ENCODE measurements at regions not wholly inside any gene's neighbourhood (a gene's known extent, or its start where the extent isn't known, plus 50 kb on each side); places are given as distances from the start of the nearest gene placed in this dataset.

DNA sequence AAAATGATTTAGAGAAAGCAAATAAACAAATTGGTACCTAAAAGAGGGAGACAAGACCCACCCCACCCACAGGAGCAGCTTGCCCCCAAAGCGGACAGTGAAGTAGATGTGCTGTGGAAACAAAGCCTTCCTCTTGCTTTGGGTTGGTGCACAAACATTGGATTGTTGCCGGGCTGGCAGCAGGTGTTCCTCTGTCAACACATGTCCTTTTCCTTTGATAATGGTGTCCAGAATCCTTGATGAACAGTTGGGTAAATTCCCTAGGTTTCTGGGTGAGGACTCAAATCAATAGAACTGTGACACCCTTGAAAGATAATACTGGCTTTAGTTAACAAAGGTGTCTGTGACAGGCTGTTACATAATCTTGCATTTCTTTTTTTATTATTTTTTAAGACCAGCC lies 311.8 kb downstream of the SPRY2 start:
- ChIA-PET RAD21 (ENCODE audit: low non-redundant PET in 1 of 2, low total read pairs in 2 of 2, uncharacterized antibody in 2 of 2, unreplicated experiment in 2 of 2) (no interaction called here), POLR2A (no interaction called here), CTCF (no interaction called here)
- H4K20me1 ChIP-seq (ENCODE audit: insufficient read depth) = no peaks in the 10 kb centered on the region
- intact Hi-C loops (cut with micrococcal nuclease) = no loop called here
- no peaks in the 10 kb centered on the region for H3K27me3 ChIP-seq (ENCODE audit: insufficient read depth, low read length)
- no peak overlapping the region for H3K4me2 ChIP-seq (ENCODE audit: low read length)
- no peak for TF ChIP-seq SP1 (IDR thresholded peaks at IDR 0.05; ENCODE audit: low read depth)
- H3K4me1 ChIP-seq (ENCODE audit: control insufficient read depth in 1 of 2, insufficient read depth in 2 of 2, low read length in 2 of 2) = peaks cover 0 to 6% of the 10 kb centered on the region in 2 experiments; a peak in 1 of 4 replicates
- no peaks in the 10 kb centered on the region for H3K79me2 ChIP-seq (ENCODE audit: insufficient read depth, low read length)
- H3K36me3 ChIP-seq (ENCODE audit: control insufficient read depth in 1 of 2, insufficient read depth in 2 of 2, low read length in 2 of 2) = no peaks in the 10 kb centered on the region
- no peaks in the 10 kb centered on the region for H3K9me2 ChIP-seq (ENCODE audit: insufficient read depth)
- ATAC-seq (no peak), DNase-seq (ENCODE audit: low read depth, low spot score) (no peak)
- no TSS peak for BruUV-seq (replicated peaks)
- H3K27ac ChIP-seq (ENCODE audit: low read depth, low read length) = no peak overlapping the region
- H2AFZ ChIP-seq (ENCODE audit: low read depth, low read length, poor library complexity, severe bottlenecking) = no peak overlapping the region
- no peaks in the 10 kb centered on the region; a peak in 1 of 4 replicates for H3K9me3 ChIP-seq (ENCODE audit: control insufficient read depth in 1 of 2, insufficient read depth in 1 of 2, low read depth in 1 of 2, low read length in 2 of 2)
- H3K9ac ChIP-seq (ENCODE audit: low read length) = no peak overlapping the region
- H3K4me3 ChIP-seq (replicated peaks in 1 of 2; ENCODE audit: low read depth in 1 of 2, low read length in 2 of 2) = no peak overlapping the region

GRCh38 chr13:80022146-80022545 lies 318.8 kb downstream of the SPRY2 start:
- ChIA-PET CTCF (no interaction called here), RAD21 (ENCODE audit: low non-redundant PET in 1 of 2, low total read pairs in 2 of 2, uncharacterized antibody in 2 of 2, unreplicated experiment in 2 of 2) (no interaction called here), POLR2A (no interaction called here)
- Histone ChIP-seq H3K4me1 (ENCODE audit: control insufficient read depth in 1 of 2, insufficient read depth in 2 of 2, low read length in 2 of 2) (no peaks in the 10 kb centered on the region), H3K79me2 (ENCODE audit: insufficient read depth, low read length) (no peaks in the 10 kb centered on the region), H3K36me3 (ENCODE audit: control insufficient read depth in 1 of 2, insufficient read depth in 2 of 2, low read length in 2 of 2) (no peaks in the 10 kb centered on the region), H3K9me3 (ENCODE audit: control insufficient read depth in 1 of 2, insufficient read depth in 1 of 2, low read depth in 1 of 2, low read length in 2 of 2) (peaks cover 0 to 4% of the 10 kb centered on the region in 2 experiments; a peak in 1 of 4 replicates), H3K9me2 (ENCODE audit: insufficient read depth) (no peaks in the 10 kb centered on the region), H4K20me1 (ENCODE audit: insufficient read depth) (no peaks in the 10 kb centered on the region), H3K4me3 (replicated peaks in 1 of 2; ENCODE audit: low read depth in 1 of 2, low read length in 2 of 2) (no peak overlapping the region), H3K4me2 (ENCODE audit: low read length) (no peak overlapping the region), H3K27me3 (ENCODE audit: insufficient read depth, low read length) (no peaks in the 10 kb centered on the region), H3K9ac (ENCODE audit: low read length) (no peak overlapping the region), H2AFZ (ENCODE audit: low read depth, low read length, poor library complexity, severe bottlenecking) (no peak overlapping the region), H3K27ac (ENCODE audit: low read depth, low read length) (no peak overlapping the region)
- no peak for TF ChIP-seq ELF1 (IDR thresholded peaks at IDR 0.05; ENCODE audit: borderline replicate concordance, low read depth)
- TF ChIP-seq CEBPB (IDR thresholded peaks at IDR 0.05; ENCODE audit: low read depth) = no peak
- TF ChIP-seq, protein P1, sequence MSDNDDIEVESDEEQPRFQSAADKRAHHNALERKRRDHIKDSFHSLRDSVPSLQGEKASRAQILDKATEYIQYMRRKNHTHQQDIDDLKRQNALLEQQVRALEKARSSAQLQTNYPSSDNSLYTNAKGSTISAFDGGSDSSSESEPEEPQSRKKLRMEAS (IDR thresholded peaks at IDR 0.05) = no peak
- no peak for TF ChIP-seq CBX3 (IDR thresholded peaks at IDR 0.05; ENCODE audit: low read depth)
- TF ChIP-seq, protein P2, sequence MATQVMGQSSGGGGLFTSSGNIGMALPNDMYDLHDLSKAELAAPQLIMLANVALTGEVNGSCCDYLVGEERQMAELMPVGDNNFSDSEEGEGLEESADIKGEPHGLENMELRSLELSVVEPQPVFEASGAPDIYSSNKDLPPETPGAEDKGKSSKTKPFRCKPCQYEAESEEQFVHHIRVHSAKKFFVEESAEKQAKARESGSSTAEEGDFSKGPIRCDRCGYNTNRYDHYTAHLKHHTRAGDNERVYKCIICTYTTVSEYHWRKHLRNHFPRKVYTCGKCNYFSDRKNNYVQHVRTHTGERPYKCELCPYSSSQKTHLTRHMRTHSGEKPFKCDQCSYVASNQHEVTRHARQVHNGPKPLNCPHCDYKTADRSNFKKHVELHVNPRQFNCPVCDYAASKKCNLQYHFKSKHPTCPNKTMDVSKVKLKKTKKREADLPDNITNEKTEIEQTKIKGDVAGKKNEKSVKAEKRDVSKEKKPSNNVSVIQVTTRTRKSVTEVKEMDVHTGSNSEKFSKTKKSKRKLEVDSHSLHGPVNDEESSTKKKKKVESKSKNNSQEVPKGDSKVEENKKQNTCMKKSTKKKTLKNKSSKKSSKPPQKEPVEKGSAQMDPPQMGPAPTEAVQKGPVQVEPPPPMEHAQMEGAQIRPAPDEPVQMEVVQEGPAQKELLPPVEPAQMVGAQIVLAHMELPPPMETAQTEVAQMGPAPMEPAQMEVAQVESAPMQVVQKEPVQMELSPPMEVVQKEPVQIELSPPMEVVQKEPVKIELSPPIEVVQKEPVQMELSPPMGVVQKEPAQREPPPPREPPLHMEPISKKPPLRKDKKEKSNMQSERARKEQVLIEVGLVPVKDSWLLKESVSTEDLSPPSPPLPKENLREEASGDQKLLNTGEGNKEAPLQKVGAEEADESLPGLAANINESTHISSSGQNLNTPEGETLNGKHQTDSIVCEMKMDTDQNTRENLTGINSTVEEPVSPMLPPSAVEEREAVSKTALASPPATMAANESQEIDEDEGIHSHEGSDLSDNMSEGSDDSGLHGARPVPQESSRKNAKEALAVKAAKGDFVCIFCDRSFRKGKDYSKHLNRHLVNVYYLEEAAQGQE (IDR thresholded peaks at IDR 0.05; ENCODE audit: low read depth) = no peak
- TF ChIP-seq RAD21 (IDR thresholded peaks at IDR 0.05; ENCODE audit: low read depth) = no peak
- no peak for TF ChIP-seq EGR1 (IDR thresholded peaks at IDR 0.05; ENCODE audit: low read depth)
- no peak for TF ChIP-seq EZH2phosphoT487 (IDR thresholded peaks at IDR 0.05; ENCODE audit: borderline replicate concordance)
- no peak for TF ChIP-seq POLR2A (IDR thresholded peaks at IDR 0.05; ENCODE audit: borderline replicate concordance, extremely low read depth, insufficient read depth, insufficient read length)
- no peak for TF ChIP-seq TCF7L2 (IDR thresholded peaks at IDR 0.05; ENCODE audit: borderline replicate concordance, extremely low read depth, insufficient read depth, insufficient read length)
- no peak for TF ChIP-seq ZFX (IDR thresholded peaks at IDR 0.05)
- TF ChIP-seq ZNF274 (IDR thresholded peaks at IDR 0.05; ENCODE audit: low read depth, low read length) = no peak
- TF ChIP-seq POLR2AphosphoS5 (IDR thresholded peaks at IDR 0.05; ENCODE audit: low read depth, low read length) = no peak
- TF ChIP-seq, protein P3, sequence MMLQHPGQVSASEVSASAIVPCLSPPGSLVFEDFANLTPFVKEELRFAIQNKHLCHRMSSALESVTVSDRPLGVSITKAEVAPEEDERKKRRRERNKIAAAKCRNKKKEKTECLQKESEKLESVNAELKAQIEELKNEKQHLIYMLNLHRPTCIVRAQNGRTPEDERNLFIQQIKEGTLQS (IDR thresholded peaks at IDR 0.05) = no peak
- TF ChIP-seq, protein P4, sequence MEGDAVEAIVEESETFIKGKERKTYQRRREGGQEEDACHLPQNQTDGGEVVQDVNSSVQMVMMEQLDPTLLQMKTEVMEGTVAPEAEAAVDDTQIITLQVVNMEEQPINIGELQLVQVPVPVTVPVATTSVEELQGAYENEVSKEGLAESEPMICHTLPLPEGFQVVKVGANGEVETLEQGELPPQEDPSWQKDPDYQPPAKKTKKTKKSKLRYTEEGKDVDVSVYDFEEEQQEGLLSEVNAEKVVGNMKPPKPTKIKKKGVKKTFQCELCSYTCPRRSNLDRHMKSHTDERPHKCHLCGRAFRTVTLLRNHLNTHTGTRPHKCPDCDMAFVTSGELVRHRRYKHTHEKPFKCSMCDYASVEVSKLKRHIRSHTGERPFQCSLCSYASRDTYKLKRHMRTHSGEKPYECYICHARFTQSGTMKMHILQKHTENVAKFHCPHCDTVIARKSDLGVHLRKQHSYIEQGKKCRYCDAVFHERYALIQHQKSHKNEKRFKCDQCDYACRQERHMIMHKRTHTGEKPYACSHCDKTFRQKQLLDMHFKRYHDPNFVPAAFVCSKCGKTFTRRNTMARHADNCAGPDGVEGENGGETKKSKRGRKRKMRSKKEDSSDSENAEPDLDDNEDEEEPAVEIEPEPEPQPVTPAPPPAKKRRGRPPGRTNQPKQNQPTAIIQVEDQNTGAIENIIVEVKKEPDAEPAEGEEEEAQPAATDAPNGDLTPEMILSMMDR (IDR thresholded peaks at IDR 0.05 in 2 of 3, conservative IDR thresholded peaks at IDR 0.05 in 1 of 3; ENCODE audit: borderline replicate concordance in 1 of 3, insufficient read depth in 1 of 3, low read depth in 2 of 3, low read length in 2 of 3) = no peak
- no peak for TF ChIP-seq SRF (IDR thresholded peaks at IDR 0.05; ENCODE audit: low read depth)
- no TSS peak for BruUV-seq (replicated peaks)
- no peak for DNase-seq (ENCODE audit: low read depth, low spot score)
- intact Hi-C loops (cut with micrococcal nuclease) = no loop called here
- no peak for ATAC-seq
